ENCODE measurements at regions not wholly inside any gene's neighbourhood (a gene's known extent, or its start where the extent isn't known, plus 50 kb on each side); places are given as distances from the start of the nearest gene placed in this dataset.

DNA sequence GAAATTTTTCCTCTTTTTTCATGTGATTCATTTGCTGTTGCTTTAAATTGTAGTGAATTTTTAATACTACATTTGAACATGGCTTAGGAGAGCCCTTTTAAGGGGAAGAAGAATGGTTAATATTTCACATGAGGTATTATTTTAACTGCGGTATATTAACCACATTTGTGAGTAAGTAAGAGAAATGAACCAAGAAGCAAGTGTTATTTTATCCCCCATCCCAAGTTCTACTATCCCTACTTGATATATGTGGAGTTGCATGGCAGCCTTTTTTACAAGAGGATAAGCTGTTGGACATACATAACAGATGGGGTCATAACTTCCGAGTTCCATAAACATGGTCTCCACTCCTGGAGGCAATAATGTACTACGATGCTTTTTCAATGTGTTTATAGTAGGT lies 623.3 kb downstream of the LRFN5 start:
- CTCF ChIA-PET: no interaction called here
- no peaks in the 10 kb centered on the region for H3K27me3 ChIP-seq (replicated peaks; ENCODE audit: insufficient read depth, low read depth, low read length, poor library complexity)

DNA sequence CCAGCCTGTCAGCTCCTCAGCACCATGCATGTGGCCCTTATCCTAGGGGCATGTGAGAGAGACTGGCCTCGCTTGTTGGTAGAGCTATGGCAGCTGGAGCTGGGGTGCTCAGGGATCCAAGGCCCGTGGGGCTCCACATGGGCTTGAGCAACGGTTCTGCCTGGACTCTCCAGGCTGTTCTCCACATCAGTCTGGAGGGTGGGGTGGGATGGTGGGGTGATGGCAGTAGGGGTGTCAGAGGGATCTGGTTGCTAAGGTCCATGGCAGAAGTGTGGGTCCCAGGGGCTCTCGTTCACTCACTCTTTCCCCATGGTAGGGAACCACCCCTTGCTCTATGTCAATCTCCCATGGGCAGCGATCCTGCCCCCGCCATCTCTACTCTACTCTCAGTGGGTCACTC lies 622.6 kb downstream of the LRFN5 start:
- H3K4me3 ChIP-seq (ENCODE audit: low read depth, low read length, poor library complexity, severe bottlenecking): no peak overlapping the region
- CTCF ChIA-PET: no interaction called here
- no peaks in the 10 kb centered on the region for H3K27me3 ChIP-seq (replicated peaks; ENCODE audit: insufficient read depth, low read depth, low read length, poor library complexity)
- no TSS peak for BruUV-seq (replicated peaks)
- POLR2A ChIA-PET (ENCODE audit: low non-redundant PET): no interaction called here
- H3K27ac ChIP-seq (ENCODE audit: low read depth, low read length, poor library complexity, severe bottlenecking): no peak overlapping the region
- no peak for DNase-seq (ENCODE audit: low spot score)
- no peaks in the 10 kb centered on the region for H3K9me3 ChIP-seq (ENCODE audit: low read depth, low read length, poor library complexity, severe bottlenecking)
- intact Hi-C loops (cut with micrococcal nuclease; ENCODE audit: unreplicated experiment): loop anchor here (10.0 kb wide), 2 partner anchors 786 to 1566 kb away; no protein-coding TSS in a partner anchor
- TF ChIP-seq EZH2 (IDR thresholded peaks at IDR 0.05; ENCODE audit: borderline replicate concordance, low read depth, low read length, poor library complexity, severe bottlenecking): no peak
- TF ChIP-seq, protein P1, sequence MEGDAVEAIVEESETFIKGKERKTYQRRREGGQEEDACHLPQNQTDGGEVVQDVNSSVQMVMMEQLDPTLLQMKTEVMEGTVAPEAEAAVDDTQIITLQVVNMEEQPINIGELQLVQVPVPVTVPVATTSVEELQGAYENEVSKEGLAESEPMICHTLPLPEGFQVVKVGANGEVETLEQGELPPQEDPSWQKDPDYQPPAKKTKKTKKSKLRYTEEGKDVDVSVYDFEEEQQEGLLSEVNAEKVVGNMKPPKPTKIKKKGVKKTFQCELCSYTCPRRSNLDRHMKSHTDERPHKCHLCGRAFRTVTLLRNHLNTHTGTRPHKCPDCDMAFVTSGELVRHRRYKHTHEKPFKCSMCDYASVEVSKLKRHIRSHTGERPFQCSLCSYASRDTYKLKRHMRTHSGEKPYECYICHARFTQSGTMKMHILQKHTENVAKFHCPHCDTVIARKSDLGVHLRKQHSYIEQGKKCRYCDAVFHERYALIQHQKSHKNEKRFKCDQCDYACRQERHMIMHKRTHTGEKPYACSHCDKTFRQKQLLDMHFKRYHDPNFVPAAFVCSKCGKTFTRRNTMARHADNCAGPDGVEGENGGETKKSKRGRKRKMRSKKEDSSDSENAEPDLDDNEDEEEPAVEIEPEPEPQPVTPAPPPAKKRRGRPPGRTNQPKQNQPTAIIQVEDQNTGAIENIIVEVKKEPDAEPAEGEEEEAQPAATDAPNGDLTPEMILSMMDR (conservative IDR thresholded peaks at IDR 0.05; ENCODE audit: low read depth, low read length): no peak
- peaks cover 4% of the 10 kb centered on the region for H3K4me1 ChIP-seq (ENCODE audit: insufficient read depth, low read length, poor library complexity, severe bottlenecking)
- H3K36me3 ChIP-seq (ENCODE audit: insufficient read depth, low read length, poor library complexity, severe bottlenecking): no peaks in the 10 kb centered on the region

More for the DNA sequence above, 623.3 kb downstream of the LRFN5 start:
- intact Hi-C loops (cut with micrococcal nuclease; ENCODE audit: unreplicated experiment): loop anchor here (10.0 kb wide), 2 partner anchors 785 to 1565 kb away; no protein-coding TSS in a partner anchor
- H3K4me1 ChIP-seq (ENCODE audit: insufficient read depth, low read length, poor library complexity, severe bottlenecking): peaks cover 4% of the 10 kb centered on the region
- DNase-seq (ENCODE audit: low spot score): no peak
- no peak overlapping the region for H3K4me3 ChIP-seq (ENCODE audit: low read depth, low read length, poor library complexity, severe bottlenecking)
- POLR2A ChIA-PET (ENCODE audit: low non-redundant PET): no interaction called here
- no peak for TF ChIP-seq EZH2 (IDR thresholded peaks at IDR 0.05; ENCODE audit: borderline replicate concordance, low read depth, low read length, poor library complexity, severe bottlenecking)
- TF ChIP-seq, protein P1 (conservative IDR thresholded peaks at IDR 0.05; ENCODE audit: low read depth, low read length): no peak
- H3K9me3 ChIP-seq (ENCODE audit: low read depth, low read length, poor library complexity, severe bottlenecking): no peaks in the 10 kb centered on the region
- BruUV-seq (replicated peaks): no TSS peak
- H3K36me3 ChIP-seq (ENCODE audit: insufficient read depth, low read length, poor library complexity, severe bottlenecking): no peaks in the 10 kb centered on the region
- H3K27ac ChIP-seq (ENCODE audit: low read depth, low read length, poor library complexity, severe bottlenecking): no peak overlapping the region

DNA sequence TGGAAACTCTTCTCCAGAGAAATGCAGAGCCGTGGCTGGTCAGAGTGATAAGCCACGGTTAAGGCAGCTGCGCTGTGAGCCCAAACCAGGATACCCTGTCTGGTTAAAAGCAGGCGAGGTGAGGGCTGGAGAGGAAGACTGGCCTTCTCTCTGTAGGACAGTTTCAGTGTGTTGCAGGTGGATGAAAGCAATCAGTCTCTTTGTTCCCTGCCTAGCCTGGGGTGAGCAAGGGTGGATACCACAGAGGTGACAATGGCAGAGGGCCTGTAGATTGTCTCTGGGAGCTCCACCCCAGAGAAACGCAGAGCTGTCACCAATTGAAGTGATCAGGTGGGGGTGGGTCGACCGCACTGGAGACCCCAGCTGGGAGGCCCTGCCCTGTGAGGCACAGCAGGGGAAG lies 621.9 kb downstream of the LRFN5 start:
- Histone ChIP-seq H3K27me3 (replicated peaks; ENCODE audit: insufficient read depth, low read depth, low read length, poor library complexity) (no peaks in the 10 kb centered on the region), H3K4me3 (ENCODE audit: low read depth, low read length, poor library complexity, severe bottlenecking) (no peak overlapping the region), H3K27ac (ENCODE audit: low read depth, low read length, poor library complexity, severe bottlenecking) (no peak overlapping the region), H3K4me1 (ENCODE audit: insufficient read depth, low read length, poor library complexity, severe bottlenecking) (peaks cover 10% of the 10 kb centered on the region), H3K36me3 (ENCODE audit: insufficient read depth, low read length, poor library complexity, severe bottlenecking) (no peaks in the 10 kb centered on the region), H3K9me3 (ENCODE audit: low read depth, low read length, poor library complexity, severe bottlenecking) (no peaks in the 10 kb centered on the region)
- TF ChIP-seq EZH2 (IDR thresholded peaks at IDR 0.05; ENCODE audit: borderline replicate concordance, low read depth, low read length, poor library complexity, severe bottlenecking): no peak
- TF ChIP-seq, protein P1 (conservative IDR thresholded peaks at IDR 0.05; ENCODE audit: low read depth, low read length): no peak
- intact Hi-C loops (cut with micrococcal nuclease; ENCODE audit: unreplicated experiment): loop anchor here (10.0 kb wide), 2 partner anchors 786 to 1566 kb away; no protein-coding TSS in a partner anchor
- POLR2A ChIA-PET (ENCODE audit: low non-redundant PET): no interaction called here
- no peak for DNase-seq (ENCODE audit: low spot score)
- CTCF ChIA-PET: no interaction called here
- no TSS peak for BruUV-seq (replicated peaks)
